ENCODE measurements at regions not wholly inside any gene's neighbourhood (a gene's known extent, or its start where the extent isn't known, plus 50 kb on each side); places are given as distances from the start of the nearest gene placed in this dataset.

DNA sequence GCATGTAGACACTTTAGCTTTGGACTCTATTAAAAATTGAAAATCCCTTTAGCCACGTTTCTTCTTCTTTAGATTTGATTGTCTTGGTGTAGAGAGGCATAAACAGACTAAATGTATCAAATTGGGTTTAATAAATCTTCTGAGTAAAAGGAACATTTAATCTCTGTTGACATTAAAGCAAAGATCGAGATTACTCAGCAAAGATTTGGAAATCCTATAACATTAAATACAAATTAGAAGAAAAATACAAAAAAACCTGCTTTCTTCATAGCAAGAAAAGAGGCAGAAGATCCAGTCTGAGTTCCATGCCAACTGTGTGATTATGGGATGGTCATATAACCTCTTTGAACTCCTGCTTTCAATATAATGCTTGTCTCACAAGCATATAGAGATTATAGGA is 172.3 kb downstream of the GJA1 start:
- H3K4me3 Mint-ChIP-seq (ENCODE audit: unreplicated experiment) = no peak overlapping the region
- no peaks in the 10 kb centered on the region for H3K9me3 Mint-ChIP-seq (ENCODE audit: unreplicated experiment)
- no peak for DNase-seq
- H3K27me3 Mint-ChIP-seq (ENCODE audit: unreplicated experiment) = peaks cover 2% of the 10 kb centered on the region
- TF ChIP-seq, protein P1, sequence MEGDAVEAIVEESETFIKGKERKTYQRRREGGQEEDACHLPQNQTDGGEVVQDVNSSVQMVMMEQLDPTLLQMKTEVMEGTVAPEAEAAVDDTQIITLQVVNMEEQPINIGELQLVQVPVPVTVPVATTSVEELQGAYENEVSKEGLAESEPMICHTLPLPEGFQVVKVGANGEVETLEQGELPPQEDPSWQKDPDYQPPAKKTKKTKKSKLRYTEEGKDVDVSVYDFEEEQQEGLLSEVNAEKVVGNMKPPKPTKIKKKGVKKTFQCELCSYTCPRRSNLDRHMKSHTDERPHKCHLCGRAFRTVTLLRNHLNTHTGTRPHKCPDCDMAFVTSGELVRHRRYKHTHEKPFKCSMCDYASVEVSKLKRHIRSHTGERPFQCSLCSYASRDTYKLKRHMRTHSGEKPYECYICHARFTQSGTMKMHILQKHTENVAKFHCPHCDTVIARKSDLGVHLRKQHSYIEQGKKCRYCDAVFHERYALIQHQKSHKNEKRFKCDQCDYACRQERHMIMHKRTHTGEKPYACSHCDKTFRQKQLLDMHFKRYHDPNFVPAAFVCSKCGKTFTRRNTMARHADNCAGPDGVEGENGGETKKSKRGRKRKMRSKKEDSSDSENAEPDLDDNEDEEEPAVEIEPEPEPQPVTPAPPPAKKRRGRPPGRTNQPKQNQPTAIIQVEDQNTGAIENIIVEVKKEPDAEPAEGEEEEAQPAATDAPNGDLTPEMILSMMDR (IDR thresholded peaks at IDR 0.05; ENCODE audit: partially characterized antibody, unreplicated experiment) = no peak
- H3K27ac Mint-ChIP-seq (ENCODE audit: unreplicated experiment) = no peak overlapping the region
- H3K36me3 Mint-ChIP-seq (ENCODE audit: unreplicated experiment) = no peaks in the 10 kb centered on the region
- H3K4me1 Mint-ChIP-seq (ENCODE audit: low read depth, unreplicated experiment) = no peaks in the 10 kb centered on the region

DNA sequence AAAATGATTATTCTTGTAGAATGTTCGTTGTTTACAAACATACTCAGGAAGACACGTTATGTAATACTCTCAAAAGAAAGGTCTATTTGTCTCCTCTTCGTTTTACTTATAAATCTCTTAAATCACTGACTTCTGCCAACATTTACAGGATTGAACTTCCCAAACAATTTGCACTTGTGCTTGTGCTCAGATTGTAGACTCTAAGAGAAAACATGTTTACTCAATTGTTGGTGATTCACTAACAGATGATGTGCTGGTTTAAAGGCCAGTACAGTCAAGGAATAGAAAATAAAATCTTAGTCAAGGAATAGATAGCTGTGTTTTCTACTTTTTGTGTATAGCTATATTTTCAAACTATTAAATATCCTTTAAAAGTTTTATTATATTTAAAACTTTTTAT is 172.8 kb downstream of the GJA1 start:
- Mint-ChIP-seq H3K27ac (ENCODE audit: unreplicated experiment) (no peak overlapping the region), H3K4me3 (ENCODE audit: unreplicated experiment) (no peak overlapping the region), H3K4me1 (ENCODE audit: low read depth, unreplicated experiment) (no peaks in the 10 kb centered on the region), H3K36me3 (ENCODE audit: unreplicated experiment) (no peaks in the 10 kb centered on the region), H3K9me3 (ENCODE audit: unreplicated experiment) (no peaks in the 10 kb centered on the region), H3K27me3 (ENCODE audit: unreplicated experiment) (peaks cover 2% of the 10 kb centered on the region)
- TF ChIP-seq, protein P1 (IDR thresholded peaks at IDR 0.05; ENCODE audit: partially characterized antibody, unreplicated experiment) = no peak
- no peak for DNase-seq

DNA sequence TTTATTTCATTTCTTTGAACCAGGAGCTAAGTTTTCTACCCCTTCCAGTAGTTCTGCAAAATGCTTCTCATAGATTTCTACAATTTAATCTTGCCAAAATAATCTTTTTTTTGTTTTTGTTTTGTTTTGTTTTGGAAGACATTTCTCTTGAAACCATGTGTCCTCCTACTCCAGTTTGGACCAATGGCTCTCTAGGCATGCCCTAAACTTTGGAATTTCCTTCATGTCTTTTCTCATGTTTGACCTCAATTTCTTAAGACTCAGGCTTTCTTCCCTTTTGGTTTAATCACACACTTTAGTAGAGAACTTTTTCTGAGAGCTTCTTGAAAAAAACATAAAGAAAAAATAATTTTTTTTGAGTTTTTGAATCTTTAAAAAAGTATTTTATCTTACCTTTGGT is 173.8 kb downstream of the GJA1 start:
- TF ChIP-seq, protein P1 (IDR thresholded peaks at IDR 0.05; ENCODE audit: partially characterized antibody, unreplicated experiment) = no peak
- Mint-ChIP-seq H3K27me3 (ENCODE audit: unreplicated experiment) (peaks cover 2% of the 10 kb centered on the region), H3K4me1 (ENCODE audit: low read depth, unreplicated experiment) (no peaks in the 10 kb centered on the region), H3K4me3 (ENCODE audit: unreplicated experiment) (no peak overlapping the region), H3K9me3 (ENCODE audit: unreplicated experiment) (no peaks in the 10 kb centered on the region), H3K36me3 (ENCODE audit: unreplicated experiment) (no peaks in the 10 kb centered on the region), H3K27ac (ENCODE audit: unreplicated experiment) (no peak overlapping the region)
- DNase-seq = no peak

DNA sequence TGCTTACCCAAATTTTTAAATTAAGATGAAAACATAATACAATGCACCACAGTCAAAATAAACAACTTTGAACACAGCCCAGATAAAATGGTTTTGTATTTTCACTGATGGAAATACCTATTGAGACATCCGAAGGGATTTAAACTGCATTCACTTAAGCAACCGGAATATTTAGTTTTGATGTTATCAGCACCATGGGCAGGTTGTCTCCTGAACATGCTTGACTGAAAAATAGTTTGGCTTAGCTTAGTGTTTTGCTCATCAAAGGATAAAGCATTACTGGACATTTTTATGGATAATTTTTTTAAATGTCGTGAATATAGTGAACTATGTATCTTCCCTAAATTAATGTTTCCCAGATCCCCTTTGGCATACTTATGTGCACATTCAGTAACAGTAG is 177.5 kb downstream of the GJA1 start:
- Mint-ChIP-seq H3K27me3 (ENCODE audit: unreplicated experiment) (peaks cover 2% of the 10 kb centered on the region), H3K36me3 (ENCODE audit: unreplicated experiment) (no peaks in the 10 kb centered on the region), H3K4me1 (ENCODE audit: low read depth, unreplicated experiment) (no peaks in the 10 kb centered on the region), H3K4me3 (ENCODE audit: unreplicated experiment) (no peak overlapping the region), H3K27ac (ENCODE audit: unreplicated experiment) (no peak overlapping the region), H3K9me3 (ENCODE audit: unreplicated experiment) (no peaks in the 10 kb centered on the region)
- TF ChIP-seq, protein P1 (IDR thresholded peaks at IDR 0.05; ENCODE audit: partially characterized antibody, unreplicated experiment) = no peak
- no peak for DNase-seq

DNA sequence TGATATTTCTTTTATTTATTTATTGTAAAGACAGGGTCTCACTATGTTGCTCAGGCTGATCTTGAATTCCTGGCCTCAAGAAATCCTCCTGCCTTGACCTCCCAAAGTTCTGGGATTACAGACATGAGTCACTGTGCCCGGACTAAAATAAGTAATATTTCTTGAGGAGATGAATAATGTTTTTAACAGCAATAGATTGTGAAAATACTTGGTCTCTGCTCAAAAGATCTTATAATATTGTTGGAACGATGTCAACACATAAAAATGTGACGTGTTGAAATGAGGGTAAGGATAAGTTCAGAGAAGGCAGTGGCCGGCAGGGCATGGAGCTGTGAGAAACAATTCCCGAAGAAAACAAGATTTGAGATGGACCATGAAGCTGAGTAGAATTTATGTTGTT is 178.7 kb downstream of the GJA1 start:
- no peak for DNase-seq
- Mint-ChIP-seq H3K9me3 (ENCODE audit: unreplicated experiment) (no peaks in the 10 kb centered on the region), H3K27me3 (ENCODE audit: unreplicated experiment) (no peaks in the 10 kb centered on the region), H3K4me1 (ENCODE audit: low read depth, unreplicated experiment) (no peaks in the 10 kb centered on the region), H3K36me3 (ENCODE audit: unreplicated experiment) (no peaks in the 10 kb centered on the region), H3K4me3 (ENCODE audit: unreplicated experiment) (no peak overlapping the region), H3K27ac (ENCODE audit: unreplicated experiment) (no peak overlapping the region)
- TF ChIP-seq, protein P1 (IDR thresholded peaks at IDR 0.05; ENCODE audit: partially characterized antibody, unreplicated experiment) = no peak
